A549 (cell line): ENCODE measurements at regions not wholly inside any gene's neighbourhood (a gene's known extent, or its start where the extent isn't known, plus 50 kb on each side); places are given as distances from the start of the nearest gene placed in this dataset.
A peak's percentile ranks its signal among the peaks of the same experiment; 100 is the strongest.

Source experiments
- ATAC-seq, 2 experiments: fragments of 200-7000 bp in 1 of 2; fragments of >200 bp in 1 of 2; cut with Nextera tagmentation in 1 of 2; cut with Tn5 transposase in 1 of 2; 3 replicates each; pipeline versions ENCODE4 v1.8.0 to v1.9.1; 2018 to 2020; ENCODE audit warnings: mild to moderate bottlenecking in 1 of 2, moderate library complexity in 1 of 2
- CTCF ChIA-PET: fragments of 300-600 bp; sonication (Branson Sonifier 250); formaldehyde crosslinking; extraction: SDS; loops from one replicate; lab custom pipeline; 2021; ENCODE audit warnings: antibody characterized with exemption, inconsistent platforms; lab: Yijun Ruan, JAX
- POLR2A ChIA-PET: fragments of 350-600 bp; formaldehyde crosslinking; extraction: SDS; loops from one replicate; lab custom pipeline; 2021; ENCODE audit warnings: antibody characterized with exemption, inconsistent platforms; lab: Yijun Ruan, JAX
- DNase-seq, 2 experiments: peaks; one replicate each; pipeline versions ENCODE4 v3.0.0 to v3.0.0-alpha.2; 2011 to 2016; ENCODE audit warnings: low read depth in 1 of 2, low spot score in 1 of 2
- FAIRE-seq: peaks from 2 replicates; lab custom pipeline; 2011; peaks lifted over from hg19 to GRCh38; lab: Jason Lieb, UNC
- H3K27ac ChIP-seq, 2 experiments: fragments of >200 bp; sonication (Bioruptor Twin); formaldehyde crosslinking; 3 replicates each; pipeline ENCODE4 v1.5.1; 2016 to 2017
- H3K4me1 ChIP-seq: fragments of >200 bp; sonication (Bioruptor Twin); formaldehyde crosslinking; 3 replicates; pipeline ENCODE4 v1.6.1; 2016
- H3K4me2 ChIP-seq: fragments of >200 bp; sonication (Bioruptor Twin); formaldehyde crosslinking; 3 replicates; pipeline ENCODE4 v1.6.1; 2016
- H3K4me3 ChIP-seq: fragments of >200 bp; sonication (Bioruptor Twin); formaldehyde crosslinking; 3 replicates; pipeline ENCODE4 v1.5.1; 2016
- H3K9me3 ChIP-seq: fragments of >200 bp; sonication (Bioruptor Twin); formaldehyde crosslinking; 3 replicates; pipeline ENCODE4 v1.6.1; 2016
- BHLHE40 ChIP-seq: IDR thresholded peaks from 2 replicates; pipeline ENCODE4 v1.6.1; 2012; ENCODE audit warnings: low read depth, low read length, inconsistent platforms
- CBX2 ChIP-seq: fragments of 200-600 bp; sonication (generic); IDR thresholded peaks from 2 replicates; pipeline ENCODE4 v1.6.1; 2016; ENCODE audit warnings: low read depth, mild to moderate bottlenecking, borderline replicate concordance
- CBX8 ChIP-seq: fragments of 200-600 bp; sonication (generic); IDR thresholded peaks from 2 replicates; pipeline ENCODE4 v1.6.1; 2016
- CHD4 ChIP-seq: fragments of 200-600 bp; sonication (generic); IDR thresholded peaks from 2 replicates; pipeline ENCODE4 v1.6.1; 2016; ENCODE audit warnings: antibody characterized with exemption, mild to moderate bottlenecking, borderline replicate concordance
- EHF ChIP-seq: fragments of 250-450 bp; sonication (Bioruptor Pico); IDR thresholded peaks from 2 replicates; pipeline ENCODE4 v1.5.0; 2020; ENCODE audit warnings: mild to moderate bottlenecking
- EP300 ChIP-seq, 2 experiments: fragments of >200 bp; sonication (Bioruptor Twin); formaldehyde crosslinking; IDR thresholded peaks; 2 replicates in 1 of 2; 3 replicates in 1 of 2; pipeline ENCODE4 v1.6.1; 2016 to 2017
- FOSB ChIP-seq: fragments of 250-450 bp; sonication (Bioruptor Pico); IDR thresholded peaks from 2 replicates; pipeline ENCODE4 v1.5.0; 2020; ENCODE audit warnings: mild to moderate bottlenecking, moderate library complexity
- GATA3 ChIP-seq: IDR thresholded peaks from 2 replicates; pipeline ENCODE4 v1.6.1; 2012; ENCODE audit warnings: borderline replicate concordance
- KDM5A ChIP-seq: fragments of 200-600 bp; sonication (generic); IDR thresholded peaks from 2 replicates; pipeline ENCODE4 v1.6.1; 2016; ENCODE audit warnings: antibody characterized with exemption, mild to moderate bottlenecking
- MAFK ChIP-seq: fragments of 450-650 bp; IDR thresholded peaks from 2 replicates; pipeline ENCODE4 v1.6.1; 2014; ENCODE audit not compliant: partially characterized antibody
- MAZ ChIP-seq: fragments of 150-350 bp; IDR thresholded peaks from 2 replicates; pipeline ENCODE4 v1.6.1; 2014; ENCODE audit warnings: antibody characterized with exemption, low read depth, low read length, borderline replicate concordance
- NFE2L2 ChIP-seq: fragments of 150-350 bp; conservative IDR thresholded peaks from 2 replicates; pipeline ENCODE4 v1.6.1; 2014; ENCODE audit warnings: low read length
- PHF8 ChIP-seq: fragments of 200-600 bp; sonication (generic); IDR thresholded peaks from 2 replicates; pipeline ENCODE4 v1.6.1; 2016; ENCODE audit warnings: low read depth, mild to moderate bottlenecking, antibody characterized with exemption, moderate library complexity, borderline replicate concordance
- POLR2A ChIP-seq: IDR thresholded peaks from 2 replicates; pipeline ENCODE4 v1.6.1; 2012; ENCODE audit warnings: mild to moderate bottlenecking, low read length
- POLR2AphosphoS2 ChIP-seq: conservative IDR thresholded peaks from 2 replicates; pipeline ENCODE4 v1.6.1; 2012; ENCODE audit warnings: low read length, improper control_type of control experiment, inconsistent platforms
- RAD21 ChIP-seq, 2 experiments: fragments of >200 bp in 1 of 2; sonication (Bioruptor Twin) in 1 of 2; formaldehyde crosslinking in 1 of 2; IDR thresholded peaks in 1 of 2; conservative IDR thresholded peaks in 1 of 2; 2 replicates in 1 of 2; 3 replicates in 1 of 2; pipeline ENCODE4 v1.6.1; 2012 to 2018; ENCODE audit warnings: inconsistent platforms in 1 of 2
- RARB ChIP-seq: fragments of 250-450 bp; sonication (Bioruptor Pico); IDR thresholded peaks from 2 replicates; pipeline ENCODE4 v1.8.0; 2021; ENCODE audit warnings: mild to moderate bottlenecking, moderate library complexity
- RCOR1 ChIP-seq: fragments of 150-350 bp; IDR thresholded peaks from 2 replicates; pipeline ENCODE4 v1.6.1; 2014; ENCODE audit warnings: antibody characterized with exemption, low read length, low read depth
- SMC3 ChIP-seq: fragments of >200 bp; sonication (Bioruptor Twin); formaldehyde crosslinking; IDR thresholded peaks from 3 replicates; pipeline ENCODE4 v1.6.1; 2018; ENCODE audit warnings: inconsistent platforms
- ZFP36 ChIP-seq: fragments of 450-650 bp; IDR thresholded peaks from 2 replicates; pipeline ENCODE4 v1.6.1; 2014; ENCODE audit warnings: borderline replicate concordance; ENCODE audit not compliant: partially characterized antibody
- WGBS: methylation state at CpG from one replicate; pipeline ENCODE4 v1.1.6; 2017; ENCODE audit errors: missing lambda C conversion rate; 5-methylcytosine and 5-hydroxymethylcytosine counted together
- TF ChIP-seq, protein P1 (sequence below): IDR thresholded peaks from 2 replicates; pipeline ENCODE4 v1.6.1; 2012
- TF ChIP-seq, protein P2 (sequence below): fragments of 450-650 bp; IDR thresholded peaks from 2 replicates; pipeline ENCODE4 v1.6.1; 2014; ENCODE audit warnings: antibody characterized with exemption
- TF ChIP-seq, protein P3 (sequence below): fragments of 200-600 bp; sonication (generic); IDR thresholded peaks from 2 replicates; pipeline ENCODE4 v1.6.1; 2016; ENCODE audit warnings: antibody characterized with exemption, mild to moderate bottlenecking, moderate library complexity

DNA sequence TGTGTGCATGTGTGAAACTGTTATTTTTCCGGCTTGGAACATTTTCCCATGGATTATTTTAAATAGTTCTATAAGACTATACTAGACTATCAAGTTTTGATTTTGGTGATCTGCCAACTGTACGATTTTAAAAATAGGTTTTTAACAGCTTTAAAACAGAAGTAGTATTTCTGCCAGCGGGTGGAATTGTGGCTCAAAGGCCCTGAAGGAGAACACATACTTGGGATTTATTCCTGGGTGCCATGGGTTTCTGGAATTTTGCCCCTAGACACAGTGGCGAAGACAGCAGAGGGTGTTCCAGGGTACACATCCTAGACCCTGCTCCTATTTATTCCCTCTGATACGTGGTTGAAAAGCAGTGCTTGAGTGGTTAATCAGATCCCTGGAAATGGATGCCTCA, 81.7 kb upstream of the IPO9 start:
- 77% methylated on average over 5 of the region's 5 CpGs for WGBS
- H3K27ac ChIP-seq = peak overlapping the region in 1 of 2 experiments; percentile 76; a peak in 3 of 6 replicates

DNA sequence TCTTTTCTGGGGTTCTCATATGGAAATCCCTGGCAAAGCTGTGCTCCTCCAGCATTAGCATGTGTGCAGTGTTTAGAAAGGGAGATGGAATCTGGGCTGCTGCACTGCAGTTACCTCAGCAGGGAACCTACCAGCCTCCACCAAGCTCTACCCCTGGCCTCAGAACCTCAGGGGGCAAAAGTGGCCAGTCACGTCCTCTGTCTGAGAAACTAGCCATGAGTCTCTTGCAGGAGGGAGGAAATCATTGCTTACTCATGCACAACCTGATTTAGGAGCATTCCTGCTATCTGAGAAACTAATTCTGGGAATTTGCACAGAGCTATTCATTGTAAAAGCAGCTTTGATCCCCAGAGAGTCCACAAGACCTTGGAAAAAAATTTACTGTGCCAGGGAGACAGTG, 80.6 kb upstream of the IPO9 start:
- H3K27ac ChIP-seq = peak overlapping the region; percentile 25 to 76; a peak in 4 of 6 replicates
- FAIRE-seq = no peak
- ATAC-seq = peak; percentile 44 to 82; a peak in 3 of 6 replicates

More for the DNA sequence above, 81.7 kb upstream of the IPO9 start:
- DNase-seq (no peak), FAIRE-seq (no peak), ATAC-seq (no peak)
- ChIA-PET POLR2A (no interaction called here), CTCF (interaction anchor here (0.8 to 7.8 kb wide), 5 partner anchors 19 to 46 kb away, joined by 3 to 47 read pairs (median 4); no protein-coding TSS in a partner anchor)
- TF ChIP-seq, protein P1, sequence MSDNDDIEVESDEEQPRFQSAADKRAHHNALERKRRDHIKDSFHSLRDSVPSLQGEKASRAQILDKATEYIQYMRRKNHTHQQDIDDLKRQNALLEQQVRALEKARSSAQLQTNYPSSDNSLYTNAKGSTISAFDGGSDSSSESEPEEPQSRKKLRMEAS = no peak
- Histone ChIP-seq H3K9me3 (no peaks in the 10 kb centered on the region), H3K4me3 (no peak overlapping the region), H3K4me1 (peaks cover 59% of the 10 kb centered on the region), H3K4me2 (no peak overlapping the region)

DNA sequence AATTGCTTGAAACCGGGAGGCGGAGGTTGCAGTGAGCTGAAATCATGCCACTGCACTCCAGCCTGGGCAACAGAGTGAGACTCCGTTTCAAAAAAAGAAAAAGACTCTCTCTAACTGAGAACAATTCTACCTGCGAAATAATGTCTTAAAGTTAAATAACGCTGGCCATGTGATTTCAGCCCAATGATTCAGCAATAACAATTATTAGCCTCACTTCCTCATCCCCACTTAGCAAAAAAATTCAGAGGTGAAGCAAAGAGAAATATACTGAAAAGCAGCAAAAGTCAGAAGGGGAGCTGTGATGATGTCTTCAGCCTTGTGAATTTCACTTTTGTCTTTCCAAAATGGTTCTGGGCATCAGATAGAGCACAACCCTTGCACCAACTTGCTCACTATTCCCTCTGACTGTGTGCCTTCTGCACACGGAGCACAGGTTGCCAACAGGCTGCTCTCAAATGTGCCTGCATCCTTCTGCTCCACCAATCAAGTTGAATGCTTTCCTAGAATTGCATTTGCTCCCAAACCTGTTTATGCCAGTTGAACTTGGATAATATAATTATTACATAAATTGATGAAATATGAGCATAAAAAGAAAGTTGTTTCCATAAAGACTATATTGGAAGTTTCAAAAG, 79.8 kb upstream of the IPO9 start:
- Histone ChIP-seq H3K27ac (peak overlapping the region; percentile 25 to 76; a peak in 4 of 6 replicates), H3K4me1 (peaks cover 70% of the 10 kb centered on the region)
- WGBS = 86% methylated on average over 6 of the region's 6 CpGs

More for the DNA sequence above, 80.6 kb upstream of the IPO9 start:
- Histone ChIP-seq H3K9me3 (no peaks in the 10 kb centered on the region), H3K4me1 (peaks cover 61% of the 10 kb centered on the region), H3K4me3 (no peak overlapping the region), H3K4me2 (peak overlapping the region; percentile 46)
- no peak for TF ChIP-seq CHD4
- TF ChIP-seq EHF = no peak
- TF ChIP-seq, protein P2, sequence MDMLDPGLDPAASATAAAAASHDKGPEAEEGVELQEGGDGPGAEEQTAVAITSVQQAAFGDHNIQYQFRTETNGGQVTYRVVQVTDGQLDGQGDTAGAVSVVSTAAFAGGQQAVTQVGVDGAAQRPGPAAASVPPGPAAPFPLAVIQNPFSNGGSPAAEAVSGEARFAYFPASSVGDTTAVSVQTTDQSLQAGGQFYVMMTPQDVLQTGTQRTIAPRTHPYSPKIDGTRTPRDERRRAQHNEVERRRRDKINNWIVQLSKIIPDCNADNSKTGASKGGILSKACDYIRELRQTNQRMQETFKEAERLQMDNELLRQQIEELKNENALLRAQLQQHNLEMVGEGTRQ = no peak
- no peak for TF ChIP-seq BHLHE40
- TF ChIP-seq SMC3 = no peak
- TF ChIP-seq ZFP36 = no peak
- no peak for TF ChIP-seq POLR2A
- no peak for TF ChIP-seq PHF8
- TF ChIP-seq KDM5A = no peak
- TF ChIP-seq, protein P1 = no peak
- no peak for TF ChIP-seq MAZ
- TF ChIP-seq CBX2 = no peak
- no peak for TF ChIP-seq POLR2AphosphoS2
- TF ChIP-seq GATA3 = no peak
- 29% methylated on average over 1 of the region's 1 CpG for WGBS
- CTCF ChIA-PET = interaction anchor here (1.2 to 7.8 kb wide), 8 partner anchors 10 to 45 kb away, joined by 3 to 47 read pairs (median 7); no protein-coding TSS in a partner anchor
- peak in 1 of 2 experiments; percentile 43 for DNase-seq
- POLR2A ChIA-PET = interaction anchor here (1.1 to 1.2 kb wide), 2 partner anchors 34 to 35 kb away, joined by 3 to 6 read pairs; no protein-coding TSS in a partner anchor

More for the DNA sequence above, 79.8 kb upstream of the IPO9 start:
- no peak for ATAC-seq
- peak overlapping the region; percentile 27; the same call in 1 of the 3 replicates for H3K4me2 ChIP-seq
- TF ChIP-seq FOSB (no peak), EP300 (IDR thresholded peaks at IDR 0.05) (no peak), RAD21 (conservative IDR thresholded peaks at IDR 0.05 in 1 of 2, IDR thresholded peaks at IDR 0.05 in 1 of 2) (no peak), PHF8 (no peak), CBX8 (no peak), RCOR1 (no peak), RARB (CRISPR knock-in tag) (no peak), NFE2L2 (no peak), KDM5A (no peak), MAFK (no peak), POLR2AphosphoS2 (no peak), CBX2 (no peak)
- TF ChIP-seq, protein P3, sequence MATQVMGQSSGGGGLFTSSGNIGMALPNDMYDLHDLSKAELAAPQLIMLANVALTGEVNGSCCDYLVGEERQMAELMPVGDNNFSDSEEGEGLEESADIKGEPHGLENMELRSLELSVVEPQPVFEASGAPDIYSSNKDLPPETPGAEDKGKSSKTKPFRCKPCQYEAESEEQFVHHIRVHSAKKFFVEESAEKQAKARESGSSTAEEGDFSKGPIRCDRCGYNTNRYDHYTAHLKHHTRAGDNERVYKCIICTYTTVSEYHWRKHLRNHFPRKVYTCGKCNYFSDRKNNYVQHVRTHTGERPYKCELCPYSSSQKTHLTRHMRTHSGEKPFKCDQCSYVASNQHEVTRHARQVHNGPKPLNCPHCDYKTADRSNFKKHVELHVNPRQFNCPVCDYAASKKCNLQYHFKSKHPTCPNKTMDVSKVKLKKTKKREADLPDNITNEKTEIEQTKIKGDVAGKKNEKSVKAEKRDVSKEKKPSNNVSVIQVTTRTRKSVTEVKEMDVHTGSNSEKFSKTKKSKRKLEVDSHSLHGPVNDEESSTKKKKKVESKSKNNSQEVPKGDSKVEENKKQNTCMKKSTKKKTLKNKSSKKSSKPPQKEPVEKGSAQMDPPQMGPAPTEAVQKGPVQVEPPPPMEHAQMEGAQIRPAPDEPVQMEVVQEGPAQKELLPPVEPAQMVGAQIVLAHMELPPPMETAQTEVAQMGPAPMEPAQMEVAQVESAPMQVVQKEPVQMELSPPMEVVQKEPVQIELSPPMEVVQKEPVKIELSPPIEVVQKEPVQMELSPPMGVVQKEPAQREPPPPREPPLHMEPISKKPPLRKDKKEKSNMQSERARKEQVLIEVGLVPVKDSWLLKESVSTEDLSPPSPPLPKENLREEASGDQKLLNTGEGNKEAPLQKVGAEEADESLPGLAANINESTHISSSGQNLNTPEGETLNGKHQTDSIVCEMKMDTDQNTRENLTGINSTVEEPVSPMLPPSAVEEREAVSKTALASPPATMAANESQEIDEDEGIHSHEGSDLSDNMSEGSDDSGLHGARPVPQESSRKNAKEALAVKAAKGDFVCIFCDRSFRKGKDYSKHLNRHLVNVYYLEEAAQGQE = no peak
- TF ChIP-seq, all 56 proteins: peak for 0
- Histone ChIP-seq H3K4me3 (no peak overlapping the region), H3K9me3 (no peaks in the 10 kb centered on the region)
- FAIRE-seq = no peak
- no peak for DNase-seq
- ChIA-PET CTCF (interaction anchor here (1.3 to 7.8 kb wide), 5 partner anchors 9 to 44 kb away, joined by 6 to 47 read pairs (median 8); no protein-coding TSS in a partner anchor), POLR2A (interaction anchor here (1.2 kb wide), 1 partner anchor 36 kb away, joined by 3 read pairs; no protein-coding TSS in a partner anchor)
